ENCODE measurements at regions not wholly inside any gene's neighbourhood (a gene's known extent, or its start where the extent isn't known, plus 50 kb on each side); places are given as distances from the start of the nearest gene placed in this dataset.
"Not testable (repeated sequence)": the region's sequence is repeated elsewhere in the genome, so short reads cannot be mapped to it uniquely, and the experiment has no call there.

DNA sequence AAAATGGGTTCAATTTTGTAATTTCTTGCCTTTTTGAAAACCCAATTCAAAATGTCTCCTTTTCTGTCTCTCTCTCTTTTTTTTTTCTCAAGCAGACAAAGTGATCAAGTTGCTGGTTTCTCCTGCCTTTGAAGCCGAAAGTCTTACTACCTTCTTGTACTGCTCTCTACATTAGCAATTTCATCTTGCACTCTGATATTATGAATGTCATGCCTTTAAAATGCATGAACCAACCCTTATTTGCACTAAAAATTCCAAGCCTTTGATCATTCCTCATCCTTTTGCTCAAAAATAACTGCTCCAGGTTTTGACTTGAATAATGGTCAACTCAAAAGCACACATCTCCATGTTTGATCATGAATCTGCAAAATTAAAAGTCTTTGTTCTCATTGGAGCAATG lies 125.2 kb downstream of the CETN3 start:
- DNase-seq = no peak

GRCh38 chr5:90279091-90279490 lies 130.5 kb downstream of the CETN3 start:
- no peak for DNase-seq

GRCh38 chr5:90274216-90274615 lies 135.3 kb downstream of the CETN3 start:
- DNase-seq = no peak

DNA sequence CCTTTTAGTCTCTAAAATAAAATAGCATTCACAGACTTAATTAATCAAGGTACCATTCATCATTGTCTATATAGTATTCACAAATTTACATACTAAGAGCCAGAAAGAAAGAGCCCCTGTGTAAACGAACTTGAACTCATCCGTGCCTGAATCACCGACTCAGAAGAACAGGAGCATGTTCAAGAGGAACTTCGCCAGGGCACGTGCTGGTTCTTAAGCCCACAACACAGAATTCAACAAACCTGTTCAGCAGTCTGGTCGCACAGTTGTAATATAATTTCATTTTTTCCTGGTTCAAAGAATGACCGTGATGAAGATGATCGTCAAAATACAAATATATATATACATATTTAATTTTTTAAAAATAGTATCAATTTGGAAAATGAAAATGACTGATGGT lies 141.9 kb downstream of the CETN3 start:
- DNase-seq = no peak

- DNase-seq = no peak
Measured at GRCh38 chr5:90265545-90265857, 144.1 kb downstream of the CETN3 start.

DNA sequence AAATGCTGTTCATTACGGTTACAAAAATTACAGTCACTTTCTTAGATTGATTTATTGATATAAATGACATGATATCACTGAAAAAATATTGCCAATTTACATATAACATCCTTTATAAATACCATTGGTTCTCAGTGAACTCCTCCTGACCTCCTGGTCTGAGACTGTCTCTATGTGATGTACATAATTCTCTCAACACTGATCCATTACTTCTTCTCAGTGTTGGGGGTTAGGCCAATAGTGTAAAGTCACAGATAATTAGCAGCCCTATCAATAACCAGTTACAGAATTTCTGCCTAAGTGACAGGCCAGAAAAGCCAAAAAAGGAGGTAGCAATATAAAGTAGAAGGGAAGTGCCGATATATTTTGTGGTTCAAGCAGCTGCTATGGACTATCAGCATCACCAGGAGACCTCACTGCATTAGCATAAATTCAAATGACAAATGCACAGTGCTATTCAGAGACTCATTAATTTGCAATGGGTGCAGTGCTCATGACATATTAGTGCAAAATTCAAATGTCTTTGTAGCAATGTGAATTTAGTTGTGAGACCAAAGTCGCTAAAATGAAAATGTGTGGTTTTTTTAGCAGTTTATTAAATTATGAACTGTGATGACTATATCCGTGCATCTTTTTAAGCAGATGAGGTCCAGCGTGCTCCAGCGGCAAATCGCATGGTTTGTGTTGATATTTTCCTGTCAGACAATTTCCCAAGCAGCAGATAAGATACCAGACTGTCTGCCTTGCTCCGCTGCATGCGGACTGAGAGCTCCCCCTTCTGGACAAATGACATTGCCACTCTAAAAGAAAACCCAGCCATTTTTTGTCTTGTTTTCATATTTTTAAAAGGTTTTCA lies 144.6 kb downstream of the CETN3 start:
- peak; percentile 33 for DNase-seq

DNA sequence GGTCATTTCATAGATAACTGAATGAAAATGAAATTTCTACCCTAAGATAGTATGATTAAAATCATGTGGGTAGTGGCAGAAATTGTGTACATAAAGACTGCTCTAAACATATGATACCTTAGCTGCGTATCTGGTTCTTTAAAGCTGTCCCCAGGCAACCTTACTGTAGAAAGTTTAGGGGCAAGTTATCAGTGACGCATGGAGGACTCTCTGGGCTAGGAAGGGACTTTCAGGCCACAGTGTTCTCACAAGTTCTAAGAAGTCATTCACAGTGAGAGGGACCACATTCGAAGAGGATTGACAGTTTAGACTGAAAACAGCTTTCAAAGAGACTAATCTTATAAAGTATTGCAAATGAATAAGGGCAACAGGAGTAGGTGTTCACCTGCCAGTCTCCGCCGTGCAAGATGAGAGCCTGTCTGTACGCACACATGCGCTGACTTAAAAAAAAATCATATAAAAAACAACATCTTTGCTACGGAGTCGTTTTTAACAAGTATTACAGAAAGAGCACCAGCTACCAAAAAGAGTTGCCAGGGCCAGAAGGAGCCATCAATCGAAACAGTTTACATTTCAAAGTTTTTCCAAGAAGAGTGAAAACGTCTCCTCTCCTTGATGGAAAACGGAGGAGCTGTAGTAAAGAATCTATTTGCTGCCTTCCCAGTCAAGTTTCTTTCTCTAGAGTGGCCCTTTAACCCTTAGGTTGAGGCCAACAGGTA lies 146.3 kb downstream of the CETN3 start:
- no peak for DNase-seq

DNA sequence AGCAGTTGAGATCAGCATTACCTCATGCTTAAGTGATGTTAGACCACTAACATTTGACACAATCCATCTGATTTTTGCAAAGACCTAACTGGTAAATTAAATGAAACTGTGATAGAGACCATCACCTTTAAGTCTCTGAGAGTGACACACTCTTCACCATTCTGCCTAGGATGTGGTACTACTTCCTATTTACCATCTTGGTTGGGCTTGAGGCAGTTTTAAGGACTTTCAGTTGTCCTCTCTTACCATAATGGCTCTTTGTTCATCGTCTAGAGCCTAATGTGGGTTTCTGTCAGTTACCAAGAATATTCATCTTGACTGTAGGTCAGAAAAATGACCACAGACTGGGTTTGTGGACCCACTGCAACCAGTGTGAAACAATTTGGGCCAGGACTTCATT lies 158.1 kb downstream of the CETN3 start:
- no peak for DNase-seq

DNA sequence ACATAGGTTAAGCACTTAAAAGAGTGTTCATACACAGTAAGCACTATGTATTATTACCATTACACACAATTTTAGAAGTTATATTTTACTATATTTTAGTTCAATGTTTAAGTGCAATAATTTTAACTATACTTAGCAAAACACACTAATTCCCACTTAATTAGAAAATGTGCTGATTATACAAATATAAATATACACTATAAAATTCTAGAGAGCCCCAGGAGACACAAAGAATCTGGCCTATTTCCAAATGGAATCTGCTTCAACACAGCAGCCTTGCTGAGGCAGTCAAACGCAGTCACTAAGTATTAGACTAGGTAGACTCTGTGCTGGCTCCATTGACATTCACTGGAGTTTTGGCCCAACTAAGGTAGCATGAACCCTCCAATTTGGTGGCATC lies 160.9 kb downstream of the CETN3 start:
- no peak for DNase-seq

DNA sequence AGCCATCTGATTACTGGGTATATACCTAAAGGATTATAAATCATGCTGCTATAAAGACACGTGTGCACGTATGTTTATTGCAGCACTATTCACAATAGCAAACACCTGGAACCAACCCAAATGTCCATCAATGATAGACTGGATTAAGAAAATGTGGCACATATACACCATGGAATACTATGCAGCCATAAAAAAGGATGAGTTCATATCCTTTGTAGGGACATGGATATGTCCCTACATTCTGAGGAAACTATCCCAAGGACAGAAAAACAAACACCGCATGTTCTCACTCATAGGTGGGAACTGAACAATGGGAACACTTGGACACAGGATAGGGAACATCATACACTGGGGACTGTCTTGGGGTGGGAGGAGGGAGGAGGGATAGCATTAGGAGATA lies 165.7 kb downstream of the CETN3 start:
- DNase-seq = not testable (repeated sequence)

GRCh38 chr5:90233476-90233875 lies 176.1 kb downstream of the CETN3 start:
- no peak for DNase-seq

DNA sequence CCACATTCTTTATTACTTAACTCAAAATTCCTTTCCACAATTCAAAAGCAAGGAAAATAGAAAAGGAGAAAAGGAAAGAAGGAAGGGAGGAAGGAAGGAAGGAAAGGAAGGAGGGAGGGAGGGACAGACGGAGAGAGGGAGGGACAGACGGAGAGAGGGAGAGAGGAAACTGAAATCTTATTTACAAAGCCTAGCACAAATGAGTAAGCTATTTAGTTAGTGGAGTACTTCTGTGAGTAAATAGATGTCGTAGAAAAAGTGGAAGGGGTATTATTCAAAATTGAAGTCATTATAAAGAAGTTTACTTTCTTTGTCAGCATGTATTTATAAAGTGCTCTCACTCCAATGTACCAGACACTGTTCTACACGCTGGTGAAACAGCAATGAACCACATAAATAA lies 177.9 kb downstream of the CETN3 start:
- no peak for DNase-seq

DNA sequence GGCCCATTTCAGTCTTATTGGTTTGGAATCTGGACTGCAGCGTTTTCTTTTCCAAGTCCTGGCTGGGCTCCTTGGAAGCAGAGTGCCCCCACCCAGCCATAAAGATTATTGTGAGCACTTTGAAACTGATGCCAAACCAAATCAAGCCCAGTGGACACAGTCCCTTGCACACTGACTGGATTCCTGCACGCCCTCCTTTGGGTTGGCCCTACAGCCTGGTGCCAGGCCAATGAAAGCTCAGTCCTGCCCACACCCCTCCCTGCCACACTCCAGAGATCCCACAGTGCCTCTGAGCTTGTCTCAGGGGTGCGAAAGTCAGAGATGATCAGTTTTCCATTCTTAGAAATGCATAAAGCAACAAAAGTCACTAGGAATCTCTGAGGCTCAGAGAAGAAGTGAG lies 181.9 kb downstream of the CETN3 start:
- DNase-seq = no peak

DNA sequence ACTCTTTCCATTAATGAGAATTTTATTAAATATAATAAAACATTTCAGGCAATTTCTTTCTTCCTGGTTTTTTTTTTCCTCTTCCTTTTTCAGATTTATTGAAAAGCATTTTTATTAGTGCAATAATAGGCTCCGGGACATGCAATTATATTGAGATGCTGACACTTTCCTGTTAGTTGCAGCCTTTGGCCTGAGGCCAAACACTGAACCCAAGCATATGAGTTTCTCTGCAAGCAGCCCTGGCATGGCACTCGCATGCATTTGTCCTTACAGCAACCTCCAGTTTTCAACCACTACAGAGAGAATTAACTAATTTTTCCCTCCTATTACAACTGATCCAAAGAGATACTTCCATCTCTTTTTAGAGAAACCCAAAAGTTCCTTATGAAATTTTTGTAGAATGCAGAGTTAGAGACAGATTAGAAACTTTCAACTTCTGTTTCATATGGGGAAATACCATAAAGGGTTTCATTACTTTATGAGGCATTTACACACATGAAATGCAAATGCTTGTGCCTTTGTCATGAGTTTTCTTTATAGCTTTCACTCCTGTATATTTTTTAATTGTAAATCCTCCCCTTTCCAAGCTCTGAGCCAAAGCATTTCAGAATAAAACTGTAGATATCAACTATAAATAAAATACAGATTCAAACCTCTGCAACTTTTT lies 183.0 kb downstream of the CETN3 start:
- DNase-seq = no peak

DNA sequence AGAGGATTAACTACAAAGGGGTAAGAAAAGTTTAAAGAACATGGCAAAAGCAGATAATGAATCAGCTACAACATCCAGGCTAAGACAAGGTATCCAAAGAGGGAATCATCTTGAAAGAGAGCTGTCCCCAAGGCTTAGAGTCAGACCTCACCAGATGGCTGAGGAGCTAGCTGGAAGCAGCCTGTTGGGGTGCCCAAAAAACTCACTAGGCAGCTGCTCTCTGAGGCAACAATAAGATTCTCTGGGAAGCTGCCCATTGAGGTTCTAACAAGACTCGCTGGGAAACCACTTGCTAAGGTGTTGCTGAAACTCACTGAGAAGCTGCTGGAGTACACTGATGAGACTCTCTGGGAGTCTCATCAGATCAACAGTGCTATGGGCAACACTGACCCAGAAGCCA lies 185.2 kb downstream of the CETN3 start:
- DNase-seq = no peak

- no peak for DNase-seq
Measured at GRCh38 chr5:90223756-90224155, 185.8 kb downstream of the CETN3 start.

DNA sequence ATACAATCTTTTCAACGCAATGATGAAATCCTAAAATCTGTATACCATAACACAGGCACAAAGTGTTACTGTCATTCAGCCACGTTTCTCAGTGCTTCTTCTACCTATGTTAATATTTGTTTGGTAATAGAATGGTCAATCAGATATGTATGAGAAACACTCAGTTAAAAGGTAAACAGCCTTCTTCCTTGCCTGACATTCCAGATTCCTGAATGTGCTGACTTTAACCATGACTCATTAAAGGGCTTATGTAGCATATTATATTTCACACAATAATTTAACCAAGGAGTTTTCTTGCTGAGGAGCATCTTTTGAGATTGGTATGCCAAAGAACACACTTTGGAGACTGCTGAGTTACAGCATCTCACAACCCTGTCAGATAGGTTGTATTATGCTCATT lies 187.6 kb downstream of the CETN3 start:
- no peak for DNase-seq

DNA sequence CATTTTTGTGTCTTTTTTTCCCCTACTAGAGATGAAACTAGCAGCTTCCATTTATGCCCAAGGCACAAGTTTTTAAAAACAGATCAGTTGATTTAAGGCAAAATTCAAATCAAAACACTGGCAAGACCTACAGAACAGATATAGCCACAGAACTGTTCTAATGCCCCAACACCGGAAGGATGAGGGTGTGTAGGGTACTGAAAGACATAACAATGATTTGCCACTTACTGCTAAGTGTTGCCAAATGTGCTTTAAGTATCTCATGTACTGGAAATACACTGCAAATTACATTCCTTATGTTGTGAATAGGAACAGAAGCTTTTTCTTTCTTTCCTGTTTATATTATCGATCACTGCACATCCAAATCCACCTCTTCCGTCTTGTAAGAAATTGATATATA lies 189.0 kb downstream of the CETN3 start:
- no peak for DNase-seq

DNA sequence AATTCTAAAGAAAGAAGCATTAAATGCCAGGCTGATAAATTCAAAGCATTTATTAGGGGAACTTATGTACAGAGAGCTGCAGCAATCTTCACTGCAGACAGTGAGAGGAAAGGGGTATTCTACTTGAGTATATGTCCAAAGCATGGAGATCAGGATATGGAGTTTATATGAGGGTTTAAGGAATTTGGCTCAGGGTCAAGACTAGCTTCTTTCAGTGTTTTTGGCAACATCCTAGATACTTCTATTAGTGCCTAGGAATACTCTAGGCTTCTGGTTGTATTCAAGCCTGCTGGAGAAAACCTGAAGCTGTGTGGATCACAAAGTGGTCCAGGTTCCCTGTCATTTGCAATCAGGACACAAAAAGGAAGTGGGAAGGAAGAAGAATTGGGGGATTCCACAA lies 194.6 kb downstream of the CETN3 start:
- no peak for DNase-seq

DNA sequence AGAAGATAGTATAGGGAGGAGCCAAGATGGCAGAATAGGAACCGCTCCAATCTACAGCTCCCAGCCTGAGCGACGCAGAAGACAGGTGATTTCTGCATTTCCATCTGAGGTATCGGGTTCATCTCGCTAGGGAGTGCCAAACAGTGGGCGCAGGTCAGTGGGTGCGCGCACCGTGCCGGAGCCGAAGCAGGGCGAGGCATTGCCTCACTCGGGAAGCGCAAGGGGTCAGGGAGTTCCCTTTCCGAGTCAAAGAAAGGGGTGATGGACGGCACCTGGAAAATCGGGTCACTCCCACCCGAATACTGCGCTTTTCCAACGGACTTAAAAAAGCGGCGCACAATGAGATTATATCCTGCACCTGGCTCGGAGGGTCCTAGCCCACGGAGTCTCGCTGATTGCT lies 201.2 kb downstream of the CETN3 start:
- peak; percentile 7 for DNase-seq

DNA sequence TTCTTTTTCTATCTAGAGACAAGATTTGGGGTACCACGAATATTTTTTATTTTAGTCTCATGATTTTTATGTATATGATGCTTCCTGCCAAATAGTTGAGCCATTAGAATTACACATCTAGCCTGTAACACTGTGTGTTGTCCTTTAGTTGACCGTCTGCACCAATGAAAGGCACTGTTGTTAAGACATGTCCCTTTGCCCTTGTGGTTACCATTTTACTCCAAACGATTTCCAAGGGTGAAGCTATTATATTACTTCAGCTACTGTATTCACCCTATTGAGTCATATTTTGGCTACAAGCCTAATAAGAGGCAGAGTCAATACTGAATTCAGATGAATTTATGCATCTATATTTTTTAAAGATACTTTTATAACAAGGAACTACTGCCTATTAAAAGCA lies 207.6 kb downstream of the CETN3 start:
- DNase-seq = no peak

DNA sequence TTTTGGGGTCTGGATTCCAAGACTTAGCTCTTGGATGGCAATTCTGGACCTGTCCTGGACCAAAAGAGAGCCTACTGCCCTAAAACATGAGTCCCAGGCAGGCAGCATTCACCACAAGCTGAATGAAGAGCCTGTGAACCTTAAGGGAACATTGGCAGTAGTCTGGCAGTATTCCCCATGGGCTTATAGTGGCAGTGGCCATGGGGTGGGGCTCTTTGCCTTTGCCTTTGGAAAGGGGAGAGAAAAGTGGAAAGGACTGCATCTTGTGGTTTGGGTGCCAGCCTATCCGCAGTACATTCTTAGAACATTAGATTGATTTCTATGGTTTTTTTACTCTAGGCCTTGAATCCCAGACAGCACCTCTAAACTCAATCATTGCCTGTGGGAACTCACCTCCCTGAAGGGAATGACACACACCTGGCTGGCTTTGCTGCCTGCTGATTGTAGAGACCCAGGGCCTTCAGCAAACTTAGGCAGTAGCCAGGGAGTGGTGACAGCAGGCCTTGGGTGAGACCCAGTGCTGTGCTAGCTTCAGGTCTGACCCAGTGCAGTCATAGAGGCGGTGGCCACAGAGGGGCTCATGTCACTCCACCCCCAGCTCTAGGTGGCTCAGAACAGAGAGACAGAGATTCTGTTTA lies 216.3 kb downstream of the CETN3 start:
- DNase-seq = no peak

DNA sequence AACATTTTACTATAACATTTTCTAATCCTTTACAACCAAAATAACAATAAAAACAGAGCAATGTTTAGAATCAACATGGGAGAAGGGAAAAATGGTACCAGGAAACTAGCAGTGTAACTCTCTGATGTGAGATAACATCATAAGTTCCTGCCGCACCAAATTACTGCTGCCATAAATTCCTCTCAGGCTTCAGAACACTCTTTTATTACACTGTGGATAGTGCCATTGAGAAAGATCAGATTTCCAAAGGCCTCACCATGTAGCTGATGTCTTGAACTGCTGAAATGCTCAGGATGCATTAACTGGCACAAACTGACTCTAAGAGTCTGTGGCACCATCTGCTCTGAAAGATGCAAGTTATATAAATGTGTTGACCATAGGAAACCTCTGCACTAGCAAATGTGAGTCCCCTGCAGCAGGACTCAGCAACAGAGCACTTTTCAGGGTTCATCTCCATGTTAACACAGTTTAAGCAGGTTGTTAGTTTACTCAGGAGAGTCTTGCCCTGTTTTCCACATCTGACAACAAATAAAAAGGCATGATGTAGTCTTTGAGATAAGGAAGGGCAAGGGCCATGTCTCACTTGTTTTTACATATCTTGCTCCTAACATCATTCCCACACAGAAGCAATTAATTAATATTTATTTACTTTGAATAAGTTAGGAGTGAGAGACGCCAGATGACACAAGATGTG lies 218.1 kb downstream of the CETN3 start:
- DNase-seq = no peak
